Natural killer cell (primary cell): ENCODE measurements at regions not wholly inside any gene's neighbourhood (a gene's known extent, or its start where the extent isn't known, plus 50 kb on each side); places are given as distances from the start of the nearest gene placed in this dataset.

Experiments used
- ATAC-seq, 3 donors: fragments of 150-1000 bp in 2 of 3; fragments of 200-7000 bp in 1 of 3; cut with Tn5 transposase; 1 replicate in 1 of 3; 2 replicates in 2 of 3; pipeline ENCODE4 v1.10.0; 2021; ENCODE audit warnings: mild to moderate bottlenecking in 2 of 3, moderate library complexity in 2 of 3
- DNase-seq, 2 donors: peaks; one replicate each; pipeline versions ENCODE4 v3.0.0 to v3.0.0-alpha.2; 2013 to 2021; ENCODE audit warnings: mixed read lengths in 1 of 2
- H3K27ac ChIP-seq: one replicate; pipeline ENCODE4 v1.5.1; 2013; ENCODE audit warnings: mild to moderate bottlenecking, low read length
- H3K27me3 ChIP-seq: one replicate; pipeline ENCODE4 v1.6.1; 2013; ENCODE audit warnings: low read length; ENCODE audit not compliant: control insufficient read depth, insufficient read depth
- H3K36me3 ChIP-seq: one replicate; pipeline ENCODE4 v1.6.1; 2013; ENCODE audit warnings: low read length; ENCODE audit not compliant: control insufficient read depth, insufficient read depth
- H3K4me1 ChIP-seq: one replicate; pipeline ENCODE4 v1.6.1; 2013; ENCODE audit warnings: low read length; ENCODE audit not compliant: control insufficient read depth, insufficient read depth
- H3K4me3 ChIP-seq: one replicate; pipeline ENCODE4 v1.5.1; 2013; ENCODE audit warnings: low read length
- H3K9me3 ChIP-seq: one replicate; pipeline ENCODE4 v1.6.1; 2013; ENCODE audit warnings: low read length; ENCODE audit not compliant: control insufficient read depth, insufficient read depth
- H3K27ac Mint-ChIP-seq, 2 donors: one replicate each; pipeline ENCODE4 v1.8.0; 2022; ENCODE audit warnings: mild to moderate bottlenecking in 2 of 2, mixed read lengths in 2 of 2, moderate library complexity in 1 of 2
- H3K27me3 Mint-ChIP-seq, 2 donors: one replicate each; pipeline ENCODE4 v1.8.0; 2022; ENCODE audit warnings: low read depth in 2 of 2, mixed read lengths in 2 of 2
- H3K36me3 Mint-ChIP-seq: one replicate; pipeline ENCODE4 v1.8.0; 2022; ENCODE audit warnings: mixed read lengths
- H3K4me1 Mint-ChIP-seq, 2 donors: one replicate each; pipeline ENCODE4 v1.8.0; 2022; ENCODE audit warnings: mixed read lengths in 2 of 2
- H3K4me3 Mint-ChIP-seq: one replicate; pipeline ENCODE4 v1.8.0; 2022; ENCODE audit warnings: mild to moderate bottlenecking, moderate library complexity, mixed read lengths
- H3K9me3 Mint-ChIP-seq, 2 donors: one replicate each; pipeline ENCODE4 v1.8.0; 2022; ENCODE audit warnings: mixed read lengths in 2 of 2
- CTCF ChIP-seq: fragments of 200-600 bp; IDR thresholded peaks from one replicate; pipeline ENCODE4 v1.8.0; 2022; ENCODE audit warnings: antibody characterized with exemption
- WGBS: methylation state at CpG from one replicate; pipeline ENCODE4 v1.1.7; 2013; ENCODE audit warnings: missing lambda C conversion rate; ENCODE audit not compliant: insufficient coverage; 5-methylcytosine and 5-hydroxymethylcytosine counted together
- intact Hi-C: fragments of 100-400 bp; cut with micrococcal nuclease; formaldehyde crosslinking; loops from one replicate; pipeline ENCODE4 v1.14.2; 2022

GRCh38 chr3:88611826-88612326, 462.1 kb downstream of the C3orf38 start:
- no peaks in the 10 kb centered on the region for H3K4me1 ChIP-seq
- H3K36me3 ChIP-seq = no peaks in the 10 kb centered on the region
- H3K36me3 Mint-ChIP-seq = peaks cover 11% of the 10 kb centered on the region
- no peaks in the 10 kb centered on the region for H3K27me3 ChIP-seq
- H3K4me1 Mint-ChIP-seq = no peaks in the 10 kb centered on the region
- H3K27ac ChIP-seq = no peak overlapping the region
- no peaks in the 10 kb centered on the region for H3K27me3 Mint-ChIP-seq
- H3K4me3 Mint-ChIP-seq = no peak overlapping the region
- no peak for ATAC-seq
- peaks cover 8% of the 10 kb centered on the region in 2 donors for H3K9me3 Mint-ChIP-seq
- H3K27ac Mint-ChIP-seq = no peak overlapping the region
- WGBS = 43% methylated on average over 1 of the region's 2 CpGs
- intact Hi-C loops = no loop called here
- TF ChIP-seq CTCF = no peak
- no peak overlapping the region for H3K4me3 ChIP-seq
- H3K9me3 ChIP-seq = no peaks in the 10 kb centered on the region
- no peak for DNase-seq

- TF ChIP-seq CTCF = no peak
- Histone ChIP-seq H3K4me1 (no peaks in the 10 kb centered on the region), H3K9me3 (no peaks in the 10 kb centered on the region), H3K4me3 (no peak overlapping the region), H3K27me3 (no peaks in the 10 kb centered on the region), H3K27ac (no peak overlapping the region), H3K36me3 (no peaks in the 10 kb centered on the region)
- Mint-ChIP-seq H3K9me3 (peaks cover 6 to 13% of the 10 kb centered on the region in 2 donors), H3K4me1 (no peaks in the 10 kb centered on the region), H3K27ac (no peak overlapping the region), H3K27me3 (no peaks in the 10 kb centered on the region), H3K36me3 (peaks cover 5% of the 10 kb centered on the region), H3K4me3 (no peak overlapping the region)
- intact Hi-C loops = no loop called here
- no peak for DNase-seq
- WGBS = 76% methylated on average over 1 of the region's 1 CpG
- ATAC-seq = no peak
Measured at GRCh38 chr3:88616413-88616812, 466.7 kb downstream of the C3orf38 start.

GRCh38 chr3:88617283-88617682, 467.5 kb downstream of the C3orf38 start:
- no peak overlapping the region for H3K4me3 ChIP-seq
- ATAC-seq (no peak), DNase-seq (no peak)
- no peaks in the 10 kb centered on the region for H3K9me3 ChIP-seq
- H3K36me3 ChIP-seq = no peaks in the 10 kb centered on the region
- intact Hi-C loops = no loop called here
- Mint-ChIP-seq H3K4me1 (no peaks in the 10 kb centered on the region), H3K9me3 (peaks cover 6 to 13% of the 10 kb centered on the region in 2 donors), H3K4me3 (no peak overlapping the region), H3K27me3 (no peaks in the 10 kb centered on the region), H3K36me3 (peaks cover 5% of the 10 kb centered on the region), H3K27ac (no peak overlapping the region)
- no peaks in the 10 kb centered on the region for H3K27me3 ChIP-seq
- no peak for TF ChIP-seq CTCF
- H3K4me1 ChIP-seq = no peaks in the 10 kb centered on the region
- WGBS = no CpG with 5 or more reads among the region's 1 CpG
- no peak overlapping the region for H3K27ac ChIP-seq

- Mint-ChIP-seq H3K36me3 (peaks cover 5% of the 10 kb centered on the region), H3K27me3 (no peaks in the 10 kb centered on the region), H3K4me1 (no peaks in the 10 kb centered on the region), H3K9me3 (peaks cover 6 to 13% of the 10 kb centered on the region in 2 donors), H3K27ac (no peak overlapping the region), H3K4me3 (no peak overlapping the region)
- ATAC-seq (no peak), DNase-seq (no peak)
- Histone ChIP-seq H3K27me3 (no peaks in the 10 kb centered on the region), H3K27ac (no peak overlapping the region), H3K4me1 (no peaks in the 10 kb centered on the region), H3K4me3 (no peak overlapping the region), H3K36me3 (no peaks in the 10 kb centered on the region), H3K9me3 (no peaks in the 10 kb centered on the region)
- intact Hi-C loops = no loop called here
- no peak for TF ChIP-seq CTCF
- 79% methylated on average over 4 of the region's 7 CpGs for WGBS
Measured at GRCh38 chr3:88618021-88618645, 468.4 kb downstream of the C3orf38 start.
